Activated CD8-positive, alpha-beta T cell treated with anti-CD3 and anti-CD28 coated beads for 36 hours (primary cell): ENCODE measurements at regions not wholly inside any gene's neighbourhood (a gene's known extent, or its start where the extent isn't known, plus 50 kb on each side); places are given as distances from the start of the nearest gene placed in this dataset.

Source experiments
- ATAC-seq: fragments of 200-7000 bp; cut with Tn5 transposase; one replicate; pipeline ENCODE4 v1.10.0; 2021; ENCODE audit warnings: mild to moderate bottlenecking, moderate library complexity
- CTCF ChIA-PET: fragments of 350-600 bp; sonication (Branson Sonifier 250); formaldehyde crosslinking; loops from one replicate; lab custom pipeline; 2021; ENCODE audit warnings: antibody characterized with exemption; lab: Charles Lee
- POLR2A ChIA-PET: fragments of 350-600 bp; sonication (Branson Sonifier 250); formaldehyde crosslinking; loops from one replicate; lab custom pipeline; 2021; ENCODE audit warnings: antibody characterized with exemption; lab: Charles Lee
- DNase-seq: peaks from one replicate; pipeline ENCODE4 v3.0.0-alpha.2; 2020
- H3K27ac Mint-ChIP-seq: one replicate; pipeline ENCODE4 v1.8.0; 2021; ENCODE audit warnings: mild to moderate bottlenecking, mixed read lengths
- H3K27me3 Mint-ChIP-seq: one replicate; pipeline ENCODE4 v1.8.0; 2021; ENCODE audit warnings: mixed read lengths
- H3K36me3 Mint-ChIP-seq: one replicate; pipeline ENCODE4 v1.8.0; 2021; ENCODE audit warnings: low read depth, mixed read lengths
- H3K4me1 Mint-ChIP-seq: one replicate; pipeline ENCODE4 v1.8.0; 2021; ENCODE audit warnings: low read depth, mixed read lengths
- H3K4me3 Mint-ChIP-seq: one replicate; pipeline ENCODE4 v1.8.0; 2021; ENCODE audit warnings: mild to moderate bottlenecking, moderate library complexity, mixed read lengths
- H3K9me3 Mint-ChIP-seq: one replicate; pipeline ENCODE4 v1.8.0; 2021; ENCODE audit warnings: mixed read lengths
- CTCF ChIP-seq: fragments of 200-600 bp; IDR thresholded peaks from one replicate; pipeline ENCODE4 v1.8.0; 2022; ENCODE audit warnings: antibody characterized with exemption, mild to moderate bottlenecking
- intact Hi-C: fragments of 100-400 bp; cut with micrococcal nuclease; formaldehyde crosslinking; loops from one replicate; pipeline ENCODE4 v1.10.0; 2022

GRCh38 chr12:42666671-42667243 is 77.2 kb upstream of the PRICKLE1 start:
- H3K4me3 Mint-ChIP-seq, result no peak overlapping the region
- H3K27ac Mint-ChIP-seq, result no peak overlapping the region
- peaks cover 4% of the 10 kb centered on the region for H3K9me3 Mint-ChIP-seq
- ATAC-seq (no peak), DNase-seq (no peak)
- ChIA-PET CTCF (no interaction called here), POLR2A (no interaction called here)
- no peak for TF ChIP-seq CTCF
- no peaks in the 10 kb centered on the region for H3K27me3 Mint-ChIP-seq
- no peaks in the 10 kb centered on the region for H3K36me3 Mint-ChIP-seq
- H3K4me1 Mint-ChIP-seq, result no peaks in the 10 kb centered on the region
- intact Hi-C loops, result no loop called here

- ATAC-seq (no peak), DNase-seq (no peak)
- no peak for TF ChIP-seq CTCF
- H3K27me3 Mint-ChIP-seq, result no peaks in the 10 kb centered on the region
- no peak overlapping the region for H3K27ac Mint-ChIP-seq
- H3K4me1 Mint-ChIP-seq, result no peaks in the 10 kb centered on the region
- no peak overlapping the region for H3K4me3 Mint-ChIP-seq
- CTCF ChIA-PET, result no interaction called here
- no peaks in the 10 kb centered on the region for H3K36me3 Mint-ChIP-seq
- POLR2A ChIA-PET, result no interaction called here
- intact Hi-C loops, result no loop called here
- H3K9me3 Mint-ChIP-seq, result peaks cover 13% of the 10 kb centered on the region
Measured at GRCh38 chr12:42663621-42664020, 74.1 kb upstream of the PRICKLE1 start.

- ChIA-PET POLR2A (interaction anchor here (0.6 kb wide), 1 partner anchor 36 kb away, joined by 4 read pairs; no protein-coding TSS in a partner anchor), CTCF (no interaction called here)
- no peaks in the 10 kb centered on the region for H3K4me1 Mint-ChIP-seq
- intact Hi-C loops, result no loop called here
- ATAC-seq, result no peak
- H3K27me3 Mint-ChIP-seq, result no peaks in the 10 kb centered on the region
- DNase-seq, result no peak
- H3K36me3 Mint-ChIP-seq, result no peaks in the 10 kb centered on the region
- peaks cover 15% of the 10 kb centered on the region for H3K9me3 Mint-ChIP-seq
- no peak overlapping the region for H3K27ac Mint-ChIP-seq
- no peak for TF ChIP-seq CTCF
- no peak overlapping the region for H3K4me3 Mint-ChIP-seq
Measured at GRCh38 chr12:42660968-42661937, 71.7 kb upstream of the PRICKLE1 start.

GRCh38 chr12:42660117-42660516 is 70.6 kb upstream of the PRICKLE1 start:
- ChIA-PET POLR2A (no interaction called here), CTCF (no interaction called here)
- TF ChIP-seq CTCF, result no peak
- DNase-seq (no peak), ATAC-seq (no peak)
- no peaks in the 10 kb centered on the region for H3K27me3 Mint-ChIP-seq
- H3K27ac Mint-ChIP-seq, result no peak overlapping the region
- peaks cover 15% of the 10 kb centered on the region for H3K9me3 Mint-ChIP-seq
- H3K36me3 Mint-ChIP-seq, result no peaks in the 10 kb centered on the region
- intact Hi-C loops, result no loop called here
- H3K4me3 Mint-ChIP-seq, result no peak overlapping the region
- H3K4me1 Mint-ChIP-seq, result no peaks in the 10 kb centered on the region

GRCh38 chr12:42652048-42652447 is 62.5 kb upstream of the PRICKLE1 start:
- Mint-ChIP-seq H3K4me1 (no peaks in the 10 kb centered on the region), H3K36me3 (no peaks in the 10 kb centered on the region), H3K4me3 (no peak overlapping the region), H3K27ac (no peak overlapping the region), H3K27me3 (no peaks in the 10 kb centered on the region), H3K9me3 (peaks cover 2% of the 10 kb centered on the region)
- ChIA-PET CTCF (no interaction called here), POLR2A (no interaction called here)
- DNase-seq (no peak), ATAC-seq (no peak)
- intact Hi-C loops, result no loop called here
- TF ChIP-seq CTCF, result no peak
